Astrocyte (in vitro differentiated cells and primary cell): ENCODE measurements at regions not wholly inside any gene's neighbourhood (a gene's known extent, or its start where the extent isn't known, plus 50 kb on each side); places are given as distances from the start of the nearest gene placed in this dataset.

ENCODE experiments used
- DNase-seq: peaks from one replicate; pipeline ENCODE4 v3.0.0-alpha.2; 2010; ENCODE audit warnings: low read depth
- FAIRE-seq: peaks from 2 replicates; lab custom pipeline; 2011; peaks lifted over from hg19 to GRCh38; lab: Jason Lieb, UNC
- H2AFZ ChIP-seq: 2 replicates; pipeline ENCODE4 v1.6.0; 2012; ENCODE audit warnings: low read depth, low read length, inconsistent platforms
- H3K27ac ChIP-seq: 2 replicates; pipeline ENCODE4 v1.5.1; 2011; ENCODE audit warnings: low read depth, low read length, inconsistent platforms
- H3K27me3 ChIP-seq: 2 replicates; pipeline ENCODE4 v1.6.0; 2011; ENCODE audit warnings: low read length, inconsistent platforms; ENCODE audit not compliant: insufficient read depth
- H3K36me3 ChIP-seq: 2 replicates; pipeline ENCODE4 v1.5.1; 2011; ENCODE audit warnings: low read length, inconsistent platforms; ENCODE audit not compliant: insufficient read depth
- H3K4me1 ChIP-seq: 2 replicates; pipeline ENCODE4 v1.5.1; 2011; ENCODE audit warnings: low read length, inconsistent platforms; ENCODE audit not compliant: insufficient read depth
- H3K4me2 ChIP-seq: 2 replicates; pipeline ENCODE4 v1.6.0; 2012; ENCODE audit warnings: low read length, inconsistent platforms
- H3K4me3 ChIP-seq: 2 replicates; pipeline ENCODE4 v1.5.1; 2011; ENCODE audit warnings: low read depth, mild to moderate bottlenecking, low read length, inconsistent platforms; ENCODE audit not compliant: insufficient read depth
- H3K79me2 ChIP-seq: 2 replicates; pipeline ENCODE4 v1.6.0; 2012; ENCODE audit warnings: mild to moderate bottlenecking, low read length, inconsistent platforms; ENCODE audit not compliant: insufficient read depth
- H3K9ac ChIP-seq: 2 replicates; pipeline ENCODE4 v1.6.0; 2012; ENCODE audit warnings: mild to moderate bottlenecking, low read length, inconsistent platforms
- H3K9me3 ChIP-seq: 2 replicates; pipeline ENCODE4 v1.5.1; 2012; ENCODE audit warnings: low read depth, mild to moderate bottlenecking, low read length, inconsistent platforms; ENCODE audit not compliant: insufficient read depth
- H4K20me1 ChIP-seq: 2 replicates; pipeline ENCODE4 v1.6.0; 2012; ENCODE audit warnings: low read length, inconsistent platforms; ENCODE audit not compliant: insufficient read depth
- H3K27ac Mint-ChIP-seq: one replicate; pipeline ENCODE4 v1.8.0; 2021; ENCODE audit warnings: mild to moderate bottlenecking, mixed read lengths; ENCODE audit not compliant: unreplicated experiment
- H3K27me3 Mint-ChIP-seq: one replicate; pipeline ENCODE4 v1.8.0; 2021; ENCODE audit warnings: low read depth, mixed read lengths; ENCODE audit not compliant: unreplicated experiment
- H3K36me3 Mint-ChIP-seq: one replicate; pipeline ENCODE4 v1.8.0; 2021; ENCODE audit warnings: low read depth, mixed read lengths; ENCODE audit not compliant: unreplicated experiment
- H3K4me1 Mint-ChIP-seq: one replicate; pipeline ENCODE4 v1.8.0; 2021; ENCODE audit warnings: low read depth, mixed read lengths; ENCODE audit not compliant: unreplicated experiment
- H3K4me3 Mint-ChIP-seq: one replicate; pipeline ENCODE4 v1.8.0; 2021; ENCODE audit warnings: mild to moderate bottlenecking, moderate library complexity, mixed read lengths; ENCODE audit not compliant: unreplicated experiment
- H3K9me3 Mint-ChIP-seq: one replicate; pipeline ENCODE4 v1.8.0; 2021; ENCODE audit warnings: mild to moderate bottlenecking, mixed read lengths; ENCODE audit not compliant: unreplicated experiment
- CTCF ChIP-seq: IDR thresholded peaks from 2 replicates; pipeline ENCODE4 v1.5.1; 2011; ENCODE audit warnings: low read depth, mild to moderate bottlenecking, inconsistent platforms, low read length, moderate library complexity; ENCODE audit not compliant: insufficient read depth
- EZH2 ChIP-seq: IDR thresholded peaks from 2 replicates; pipeline ENCODE4 v1.6.1; 2012; ENCODE audit warnings: mild to moderate bottlenecking, low read length, inconsistent platforms; ENCODE audit not compliant: insufficient read depth

DNA sequence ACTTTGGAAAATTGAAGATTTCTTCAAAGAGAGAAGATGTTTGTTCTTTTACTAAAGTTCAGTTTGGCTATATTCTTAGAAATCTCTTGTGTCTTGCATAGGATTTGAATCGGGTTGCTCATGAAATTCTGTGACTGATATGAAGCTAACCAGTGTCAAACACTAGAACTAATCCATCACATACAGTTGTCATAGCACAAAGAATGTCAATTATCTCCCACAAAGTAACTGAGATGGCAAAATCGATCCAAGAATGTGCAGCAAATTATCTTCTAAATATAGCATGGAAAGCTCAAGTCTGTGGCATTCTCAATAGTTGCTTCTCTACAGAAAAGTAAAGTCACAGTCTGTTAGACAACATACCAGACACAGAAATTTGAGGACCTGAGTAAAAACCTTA is 768.1 kb upstream of the LRRN3 start:
- no peaks in the 10 kb centered on the region for H4K20me1 ChIP-seq
- H3K4me2 ChIP-seq, result no peak overlapping the region
- Mint-ChIP-seq H3K9me3 (peaks cover 14% of the 10 kb centered on the region), H3K27me3 (no peaks in the 10 kb centered on the region), H3K4me3 (no peak overlapping the region), H3K36me3 (peaks cover 2% of the 10 kb centered on the region), H3K27ac (peak overlapping the region; percentile 77), H3K4me1 (peaks cover 9% of the 10 kb centered on the region)
- H3K4me1 ChIP-seq, result no peaks in the 10 kb centered on the region
- no peak for FAIRE-seq
- no peaks in the 10 kb centered on the region for H3K36me3 ChIP-seq
- no peaks in the 10 kb centered on the region for H3K27me3 ChIP-seq
- no peak overlapping the region for H3K4me3 ChIP-seq
- H2AFZ ChIP-seq, result no peak overlapping the region
- no peak overlapping the region for H3K27ac ChIP-seq
- no peak overlapping the region for H3K9ac ChIP-seq
- no peak for DNase-seq
- TF ChIP-seq EZH2 (no peak), CTCF (no peak)
- H3K9me3 ChIP-seq, result no peaks in the 10 kb centered on the region
- H3K79me2 ChIP-seq, result no peaks in the 10 kb centered on the region

- TF ChIP-seq EZH2 (no peak), CTCF (no peak)
- H3K79me2 ChIP-seq, result no peaks in the 10 kb centered on the region
- H4K20me1 ChIP-seq, result no peaks in the 10 kb centered on the region
- no peak overlapping the region for H3K4me2 ChIP-seq
- H3K9ac ChIP-seq, result no peak overlapping the region
- H2AFZ ChIP-seq, result no peak overlapping the region
- no peaks in the 10 kb centered on the region for H3K9me3 Mint-ChIP-seq
- no peaks in the 10 kb centered on the region for H3K27me3 ChIP-seq
- DNase-seq (no peak), FAIRE-seq (no peak)
- no peak overlapping the region for H3K27ac Mint-ChIP-seq
- no peak overlapping the region for H3K27ac ChIP-seq
- no peaks in the 10 kb centered on the region for H3K36me3 ChIP-seq
- no peak overlapping the region for H3K4me3 Mint-ChIP-seq
- H3K27me3 Mint-ChIP-seq, result no peaks in the 10 kb centered on the region
- H3K9me3 ChIP-seq, result no peaks in the 10 kb centered on the region
- no peaks in the 10 kb centered on the region for H3K4me1 ChIP-seq
- no peaks in the 10 kb centered on the region for H3K36me3 Mint-ChIP-seq
- no peak overlapping the region for H3K4me3 ChIP-seq
- peaks cover 12% of the 10 kb centered on the region for H3K4me1 Mint-ChIP-seq
Observed at GRCh38 chr7:110326966-110327365, 764.0 kb upstream of the LRRN3 start.

DNA sequence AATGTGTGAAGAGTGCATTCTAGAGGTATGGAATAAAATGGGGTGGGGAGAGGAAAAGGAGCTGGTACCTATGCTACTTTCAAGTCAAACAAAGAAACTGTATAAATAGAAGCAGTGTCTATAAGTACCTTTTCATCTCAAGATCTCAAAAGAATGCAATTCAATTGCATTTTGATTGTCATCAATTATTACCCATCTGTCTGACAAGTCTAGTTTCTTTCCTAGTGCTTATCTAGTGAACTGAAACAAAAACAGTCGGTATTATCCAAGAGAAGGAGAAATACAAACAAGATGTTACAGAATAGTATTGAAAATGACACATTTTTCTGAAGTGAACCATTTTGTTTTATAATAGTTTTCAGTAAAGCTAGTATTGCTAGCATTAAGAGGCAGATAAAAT is 754.5 kb upstream of the LRRN3 start:
- H3K9me3 Mint-ChIP-seq, result no peaks in the 10 kb centered on the region
- no peak overlapping the region for H3K4me3 Mint-ChIP-seq
- no peaks in the 10 kb centered on the region for H3K9me3 ChIP-seq
- H3K9ac ChIP-seq, result no peak overlapping the region
- DNase-seq (no peak), FAIRE-seq (no peak)
- H3K4me2 ChIP-seq, result no peak overlapping the region
- H3K4me1 ChIP-seq, result no peaks in the 10 kb centered on the region
- TF ChIP-seq EZH2 (no peak), CTCF (no peak)
- no peak overlapping the region for H3K27ac ChIP-seq
- H3K27me3 ChIP-seq, result no peaks in the 10 kb centered on the region
- no peaks in the 10 kb centered on the region for H3K27me3 Mint-ChIP-seq
- H3K36me3 Mint-ChIP-seq, result no peaks in the 10 kb centered on the region
- H3K4me3 ChIP-seq, result no peak overlapping the region
- no peaks in the 10 kb centered on the region for H3K4me1 Mint-ChIP-seq
- no peaks in the 10 kb centered on the region for H3K36me3 ChIP-seq
- H3K79me2 ChIP-seq, result no peaks in the 10 kb centered on the region
- no peaks in the 10 kb centered on the region for H4K20me1 ChIP-seq
- no peak overlapping the region for H3K27ac Mint-ChIP-seq
- H2AFZ ChIP-seq, result no peak overlapping the region
